Tibial nerve (tissue), 4 donors: ENCODE measurements at regions not wholly inside any gene's neighbourhood (a gene's known extent, or its start where the extent isn't known, plus 50 kb on each side); places are given as distances from the start of the nearest gene placed in this dataset.

Experiments
- CTCF ChIP-seq, 5 experiments: fragments of 200-600 bp in 3 of 5; fragments of 450-650 bp in 2 of 5; sonication (generic) in 3 of 5; IDR thresholded peaks; one replicate each; pipeline ENCODE4 v1.5.1; 2016 to 2019; ENCODE audit warnings: antibody characterized with exemption in 5 of 5, mild to moderate bottlenecking in 3 of 5, moderate library complexity in 2 of 5
- EP300 ChIP-seq, 2 donors: sonication (generic); formaldehyde crosslinking; IDR thresholded peaks; one replicate each; pipeline ENCODE4 v1.6.1; 2017; ENCODE audit warnings: antibody characterized with exemption in 2 of 2, mild to moderate bottlenecking in 1 of 2

DNA sequence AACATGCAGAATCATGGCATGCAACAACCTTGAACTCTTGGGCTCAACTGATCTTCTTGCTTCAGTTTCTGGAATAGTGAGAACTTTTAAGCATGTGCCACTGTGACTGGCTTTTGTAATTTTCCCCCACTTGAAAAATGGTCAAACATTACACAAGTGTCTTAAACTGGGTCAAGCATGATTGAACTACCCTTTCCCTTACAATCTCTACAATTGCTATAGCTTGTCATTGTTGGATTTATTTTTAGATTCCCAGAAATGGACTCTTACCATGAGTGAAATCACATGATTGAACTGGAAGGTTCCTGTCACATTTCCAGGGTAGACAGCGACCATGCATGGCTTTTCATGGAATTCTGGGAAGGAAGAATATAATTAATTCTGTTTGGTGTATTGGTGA, 102.2 kb upstream of the TUBA3C start:
- TF ChIP-seq CTCF (IDR thresholded peaks at IDR 0.05), result no peak
- TF ChIP-seq EP300 (IDR thresholded peaks at IDR 0.05), result no peak
